A549 (cell line): ENCODE measurements at regions not wholly inside any gene's neighbourhood (a gene's known extent, or its start where the extent isn't known, plus 50 kb on each side); places are given as distances from the start of the nearest gene placed in this dataset.

ENCODE experiments used
- ATAC-seq, 2 experiments: fragments of 200-7000 bp in 1 of 2; fragments of >200 bp in 1 of 2; cut with Nextera tagmentation in 1 of 2; cut with Tn5 transposase in 1 of 2; 3 replicates each; pipeline versions ENCODE4 v1.8.0 to v1.9.1; 2018 to 2020; ENCODE audit warnings: mild to moderate bottlenecking in 1 of 2, moderate library complexity in 1 of 2
- CTCF ChIA-PET: fragments of 300-600 bp; sonication (Branson Sonifier 250); formaldehyde crosslinking; extraction: SDS; loops from one replicate; lab custom pipeline; 2021; ENCODE audit warnings: antibody characterized with exemption, inconsistent platforms; lab: Yijun Ruan, JAX
- POLR2A ChIA-PET: fragments of 350-600 bp; formaldehyde crosslinking; extraction: SDS; loops from one replicate; lab custom pipeline; 2021; ENCODE audit warnings: antibody characterized with exemption, inconsistent platforms; lab: Yijun Ruan, JAX
- DNase-seq, 2 experiments: peaks; one replicate each; pipeline versions ENCODE4 v3.0.0 to v3.0.0-alpha.2; 2011 to 2016; ENCODE audit warnings: low read depth in 1 of 2, low spot score in 1 of 2
- FAIRE-seq: peaks from 2 replicates; lab custom pipeline; 2011; peaks lifted over from hg19 to GRCh38; lab: Jason Lieb, UNC
- H3K27ac ChIP-seq, 2 experiments: fragments of >200 bp; sonication (Bioruptor Twin); formaldehyde crosslinking; 3 replicates each; pipeline ENCODE4 v1.5.1; 2016 to 2017
- H3K4me1 ChIP-seq: fragments of >200 bp; sonication (Bioruptor Twin); formaldehyde crosslinking; 3 replicates; pipeline ENCODE4 v1.6.1; 2016
- H3K4me2 ChIP-seq: fragments of >200 bp; sonication (Bioruptor Twin); formaldehyde crosslinking; 3 replicates; pipeline ENCODE4 v1.6.1; 2016
- H3K4me3 ChIP-seq: fragments of >200 bp; sonication (Bioruptor Twin); formaldehyde crosslinking; 3 replicates; pipeline ENCODE4 v1.5.1; 2016
- H3K9me3 ChIP-seq: fragments of >200 bp; sonication (Bioruptor Twin); formaldehyde crosslinking; 3 replicates; pipeline ENCODE4 v1.6.1; 2016
- BHLHE40 ChIP-seq: IDR thresholded peaks from 2 replicates; pipeline ENCODE4 v1.6.1; 2012; ENCODE audit warnings: low read depth, low read length, inconsistent platforms
- CHD2 ChIP-seq: fragments of 150-350 bp; IDR thresholded peaks from 2 replicates; pipeline ENCODE4 v1.6.1; 2014; ENCODE audit warnings: low read length; ENCODE audit not compliant: partially characterized antibody
- EHF ChIP-seq: fragments of 250-450 bp; sonication (Bioruptor Pico); IDR thresholded peaks from 2 replicates; pipeline ENCODE4 v1.5.0; 2020; ENCODE audit warnings: mild to moderate bottlenecking
- FOSB ChIP-seq: fragments of 250-450 bp; sonication (Bioruptor Pico); IDR thresholded peaks from 2 replicates; pipeline ENCODE4 v1.5.0; 2020; ENCODE audit warnings: mild to moderate bottlenecking, moderate library complexity
- GATA3 ChIP-seq: IDR thresholded peaks from 2 replicates; pipeline ENCODE4 v1.6.1; 2012; ENCODE audit warnings: borderline replicate concordance
- HOXB13 ChIP-seq: fragments of 250-450 bp; sonication (Bioruptor Pico); IDR thresholded peaks from 2 replicates; pipeline ENCODE4 v1.5.0; 2020; ENCODE audit warnings: low read depth, mild to moderate bottlenecking, moderate library complexity
- MAZ ChIP-seq: fragments of 150-350 bp; IDR thresholded peaks from 2 replicates; pipeline ENCODE4 v1.6.1; 2014; ENCODE audit warnings: antibody characterized with exemption, low read depth, low read length, borderline replicate concordance
- NFE2L2 ChIP-seq: fragments of 150-350 bp; conservative IDR thresholded peaks from 2 replicates; pipeline ENCODE4 v1.6.1; 2014; ENCODE audit warnings: low read length
- NPAS2 ChIP-seq: fragments of 250-450 bp; sonication (Bioruptor Pico); IDR thresholded peaks from 2 replicates; pipeline ENCODE4 v1.8.0; 2022; ENCODE audit warnings: mild to moderate bottlenecking, moderate library complexity, borderline replicate concordance
- POLR2A ChIP-seq: IDR thresholded peaks from 2 replicates; pipeline ENCODE4 v1.6.1; 2012; ENCODE audit warnings: mild to moderate bottlenecking, low read length
- RCOR1 ChIP-seq: fragments of 150-350 bp; IDR thresholded peaks from 2 replicates; pipeline ENCODE4 v1.6.1; 2014; ENCODE audit warnings: antibody characterized with exemption, low read length, low read depth
- SMC3 ChIP-seq: fragments of >200 bp; sonication (Bioruptor Twin); formaldehyde crosslinking; IDR thresholded peaks from 3 replicates; pipeline ENCODE4 v1.6.1; 2018; ENCODE audit warnings: inconsistent platforms
- SREBF2 ChIP-seq: fragments of 450-650 bp; IDR thresholded peaks from 2 replicates; pipeline ENCODE4 v1.6.1; 2014; ENCODE audit warnings: mild to moderate bottlenecking, moderate library complexity
- TP53 ChIP-seq: fragments of 250-450 bp; sonication (Bioruptor Pico); IDR thresholded peaks from 2 replicates; pipeline ENCODE4 v1.5.0; 2021; ENCODE audit warnings: mild to moderate bottlenecking, moderate library complexity
- ZNF302 ChIP-seq: fragments of 250-450 bp; sonication (Bioruptor Pico); IDR thresholded peaks from 2 replicates; pipeline ENCODE4 v1.9.0; 2021; ENCODE audit warnings: inconsistent platforms, mild to moderate bottlenecking, moderate library complexity
- WGBS: methylation state at CpG from one replicate; pipeline ENCODE4 v1.1.6; 2017; ENCODE audit errors: missing lambda C conversion rate; 5-methylcytosine and 5-hydroxymethylcytosine counted together
- TF ChIP-seq, protein P1 (sequence below): IDR thresholded peaks from 2 replicates; pipeline ENCODE4 v1.6.1; 2012; ENCODE audit warnings: low read depth, borderline replicate concordance
- TF ChIP-seq, protein P2 (sequence below): fragments of 200-600 bp; sonication (generic); IDR thresholded peaks from 2 replicates; pipeline ENCODE4 v1.6.1; 2016; ENCODE audit warnings: antibody characterized with exemption, mild to moderate bottlenecking, moderate library complexity
- TF ChIP-seq, protein P3 (sequence below): fragments of 250-450 bp; sonication (Bioruptor Pico); IDR thresholded peaks from 2 replicates; pipeline ENCODE4 v1.5.0; 2020; ENCODE audit warnings: low read depth, mild to moderate bottlenecking, moderate library complexity
- TF ChIP-seq, protein P4 (sequence below): fragments of 250-450 bp; sonication (Bioruptor Pico); IDR thresholded peaks from 2 replicates; pipeline ENCODE4 v1.5.0; 2021; ENCODE audit warnings: mild to moderate bottlenecking, moderate library complexity, borderline replicate concordance

DNA sequence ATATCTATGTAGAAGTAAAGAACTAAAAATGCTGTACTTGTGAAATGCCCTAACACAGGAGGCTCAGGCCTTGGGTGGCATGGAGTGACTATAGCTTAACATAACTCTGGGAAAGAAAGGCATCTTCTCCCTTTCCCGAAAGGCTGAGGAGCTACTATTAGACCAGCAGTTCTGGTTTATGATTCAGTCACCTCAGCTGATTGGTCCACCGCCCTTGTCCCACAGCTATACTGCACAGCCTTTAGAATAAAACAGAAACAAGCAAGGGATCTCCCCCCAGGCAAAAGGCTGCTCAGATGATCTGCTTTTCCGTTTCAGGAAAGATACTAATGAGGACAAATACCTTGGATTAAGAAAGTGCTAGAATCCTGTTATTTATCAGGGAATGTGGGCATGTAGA lies 171.3 kb downstream of the SNCA start:
- ChIA-PET CTCF (no interaction called here), POLR2A (no interaction called here)
- WGBS = 59% methylated on average over 3 of the region's 3 CpGs
- Histone ChIP-seq H3K27ac (no peak overlapping the region), H3K9me3 (no peaks in the 10 kb centered on the region), H3K4me3 (no peak overlapping the region), H3K4me1 (no peaks in the 10 kb centered on the region; the same call in 2 of the 3 replicates), H3K4me2 (no peak overlapping the region)
- FAIRE-seq (no peak), DNase-seq (no peak), ATAC-seq (no peak)
- TF ChIP-seq NFE2L2 (no peak), MAZ (no peak), TP53 (CRISPR knock-in tag) (no peak), BHLHE40 (no peak), POLR2A (no peak), SREBF2 (no peak), ZNF302 (CRISPR knock-in tag) (no peak), HOXB13 (CRISPR knock-in tag) (no peak), NPAS2 (CRISPR knock-in tag) (no peak), FOSB (no peak), CHD2 (no peak)
- TF ChIP-seq, protein P1, sequence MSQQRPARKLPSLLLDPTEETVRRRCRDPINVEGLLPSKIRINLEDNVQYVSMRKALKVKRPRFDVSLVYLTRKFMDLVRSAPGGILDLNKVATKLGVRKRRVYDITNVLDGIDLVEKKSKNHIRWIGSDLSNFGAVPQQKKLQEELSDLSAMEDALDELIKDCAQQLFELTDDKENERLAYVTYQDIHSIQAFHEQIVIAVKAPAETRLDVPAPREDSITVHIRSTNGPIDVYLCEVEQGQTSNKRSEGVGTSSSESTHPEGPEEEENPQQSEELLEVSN = no peak
- TF ChIP-seq, protein P2, sequence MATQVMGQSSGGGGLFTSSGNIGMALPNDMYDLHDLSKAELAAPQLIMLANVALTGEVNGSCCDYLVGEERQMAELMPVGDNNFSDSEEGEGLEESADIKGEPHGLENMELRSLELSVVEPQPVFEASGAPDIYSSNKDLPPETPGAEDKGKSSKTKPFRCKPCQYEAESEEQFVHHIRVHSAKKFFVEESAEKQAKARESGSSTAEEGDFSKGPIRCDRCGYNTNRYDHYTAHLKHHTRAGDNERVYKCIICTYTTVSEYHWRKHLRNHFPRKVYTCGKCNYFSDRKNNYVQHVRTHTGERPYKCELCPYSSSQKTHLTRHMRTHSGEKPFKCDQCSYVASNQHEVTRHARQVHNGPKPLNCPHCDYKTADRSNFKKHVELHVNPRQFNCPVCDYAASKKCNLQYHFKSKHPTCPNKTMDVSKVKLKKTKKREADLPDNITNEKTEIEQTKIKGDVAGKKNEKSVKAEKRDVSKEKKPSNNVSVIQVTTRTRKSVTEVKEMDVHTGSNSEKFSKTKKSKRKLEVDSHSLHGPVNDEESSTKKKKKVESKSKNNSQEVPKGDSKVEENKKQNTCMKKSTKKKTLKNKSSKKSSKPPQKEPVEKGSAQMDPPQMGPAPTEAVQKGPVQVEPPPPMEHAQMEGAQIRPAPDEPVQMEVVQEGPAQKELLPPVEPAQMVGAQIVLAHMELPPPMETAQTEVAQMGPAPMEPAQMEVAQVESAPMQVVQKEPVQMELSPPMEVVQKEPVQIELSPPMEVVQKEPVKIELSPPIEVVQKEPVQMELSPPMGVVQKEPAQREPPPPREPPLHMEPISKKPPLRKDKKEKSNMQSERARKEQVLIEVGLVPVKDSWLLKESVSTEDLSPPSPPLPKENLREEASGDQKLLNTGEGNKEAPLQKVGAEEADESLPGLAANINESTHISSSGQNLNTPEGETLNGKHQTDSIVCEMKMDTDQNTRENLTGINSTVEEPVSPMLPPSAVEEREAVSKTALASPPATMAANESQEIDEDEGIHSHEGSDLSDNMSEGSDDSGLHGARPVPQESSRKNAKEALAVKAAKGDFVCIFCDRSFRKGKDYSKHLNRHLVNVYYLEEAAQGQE = no peak
- TF ChIP-seq, protein P3, sequence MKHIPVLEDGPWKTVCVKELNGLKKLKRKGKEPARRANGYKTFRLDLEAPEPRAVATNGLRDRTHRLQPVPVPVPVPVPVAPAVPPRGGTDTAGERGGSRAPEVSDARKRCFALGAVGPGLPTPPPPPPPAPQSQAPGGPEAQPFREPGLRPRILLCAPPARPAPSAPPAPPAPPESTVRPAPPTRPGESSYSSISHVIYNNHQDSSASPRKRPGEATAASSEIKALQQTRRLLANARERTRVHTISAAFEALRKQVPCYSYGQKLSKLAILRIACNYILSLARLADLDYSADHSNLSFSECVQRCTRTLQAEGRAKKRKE = no peak
- TF ChIP-seq, protein P4, sequence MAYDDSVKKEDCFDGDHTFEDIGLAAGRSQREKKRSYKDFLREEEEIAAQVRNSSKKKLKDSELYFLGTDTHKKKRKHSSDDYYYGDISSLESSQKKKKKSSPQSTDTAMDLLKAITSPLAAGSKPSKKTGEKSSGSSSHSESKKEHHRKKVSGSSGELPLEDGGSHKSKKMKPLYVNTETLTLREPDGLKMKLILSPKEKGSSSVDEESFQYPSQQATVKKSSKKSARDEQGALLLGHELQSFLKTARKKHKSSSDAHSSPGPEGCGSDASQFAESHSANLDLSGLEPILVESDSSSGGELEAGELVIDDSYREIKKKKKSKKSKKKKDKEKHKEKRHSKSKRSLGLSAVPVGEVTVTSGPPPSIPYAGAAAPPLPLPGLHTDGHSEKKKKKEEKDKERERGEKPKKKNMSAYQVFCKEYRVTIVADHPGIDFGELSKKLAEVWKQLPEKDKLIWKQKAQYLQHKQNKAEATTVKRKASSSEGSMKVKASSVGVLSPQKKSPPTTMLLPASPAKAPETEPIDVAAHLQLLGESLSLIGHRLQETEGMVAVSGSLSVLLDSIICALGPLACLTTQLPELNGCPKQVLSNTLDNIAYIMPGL = no peak

DNA sequence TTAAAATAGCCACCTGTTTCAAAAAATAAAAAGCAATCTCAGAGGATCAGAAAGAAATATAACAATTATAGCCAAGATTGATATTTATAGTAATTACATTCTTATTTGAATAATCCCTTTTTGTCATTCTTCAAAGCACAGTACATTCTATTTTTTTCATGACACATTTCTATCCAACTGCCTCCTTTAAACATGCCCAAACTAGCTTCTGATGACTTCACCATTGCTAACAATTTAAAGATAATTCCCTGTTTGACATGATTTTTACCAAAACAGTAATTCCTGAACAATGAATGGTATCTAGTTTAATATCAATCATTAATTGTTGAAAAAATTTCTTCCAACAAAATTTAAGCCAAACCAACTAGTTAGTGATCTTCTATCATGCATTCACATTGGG lies 172.4 kb downstream of the SNCA start:
- Histone ChIP-seq H3K9me3 (no peaks in the 10 kb centered on the region), H3K4me1 (no peaks in the 10 kb centered on the region; the same call in 2 of the 3 replicates), H3K4me3 (no peak overlapping the region), H3K4me2 (no peak overlapping the region), H3K27ac (no peak overlapping the region)
- POLR2A ChIA-PET = no interaction called here
- TF ChIP-seq SMC3 (no peak), EHF (CRISPR knock-in tag) (no peak), GATA3 (no peak), RCOR1 (no peak)
- CTCF ChIA-PET = no interaction called here
- ATAC-seq (no peak), DNase-seq (no peak), FAIRE-seq (no peak)
